HEK293 (cell line): ENCODE measurements at regions not wholly inside any gene's neighbourhood (a gene's known extent, or its start where the extent isn't known, plus 50 kb on each side); places are given as distances from the start of the nearest gene placed in this dataset.

Source experiments
- CTCF ChIA-PET: fragments of 350-600 bp; formaldehyde crosslinking; extraction: SDS; loops from one replicate; lab custom pipeline; 2021; ENCODE audit warnings: antibody characterized with exemption; lab: Yijun Ruan, JAX
- POLR2A ChIA-PET: fragments of 300-600 bp; formaldehyde crosslinking; extraction: SDS; loops from one replicate; lab custom pipeline; 2020; ENCODE audit warnings: antibody characterized with exemption, inconsistent platforms; lab: Yijun Ruan, JAX
- H3K27ac ChIP-seq: fragments of 200-500 bp; sonication (Bioruptor generic); 2 replicates; pipeline ENCODE4 v1.5.1; 2014; ENCODE audit warnings: low read depth, low read length, control low read depth, inconsistent platforms; ENCODE audit errors: extremely low read depth
- H3K36me3 ChIP-seq, 2 experiments: fragments of 200-500 bp in 1 of 2; sonication (Bioruptor generic) in 1 of 2; 1 replicate in 1 of 2; 2 replicates in 1 of 2; pipeline ENCODE4 v1.5.1; 2014 to 2017; ENCODE audit warnings: inconsistent platforms in 2 of 2, low read length in 2 of 2; ENCODE audit not compliant: control insufficient read depth in 2 of 2, insufficient read depth in 1 of 2
- H3K4me1 ChIP-seq: fragments of 200-500 bp; sonication (Bioruptor generic); 2 replicates; pipeline ENCODE4 v1.5.1; 2014; ENCODE audit warnings: mild to moderate bottlenecking, low read length, inconsistent platforms; ENCODE audit not compliant: control insufficient read depth, insufficient read depth
- H3K4me3 ChIP-seq: 2 replicates; pipeline ENCODE4 v1.5.1; 2011; ENCODE audit warnings: low read depth, mild to moderate bottlenecking, control low read depth, low read length, moderate library complexity
- H3K9me3 ChIP-seq: fragments of 200-500 bp; sonication (Bioruptor generic); 2 replicates; pipeline ENCODE4 v1.5.1; 2014; ENCODE audit warnings: low read depth, low read length, inconsistent platforms; ENCODE audit not compliant: control insufficient read depth, insufficient read depth
- GLIS1 ChIP-seq: fragments of 450-650 bp; formaldehyde crosslinking; IDR thresholded peaks from 2 replicates; pipeline ENCODE4 v1.5.1; 2016; ENCODE audit warnings: missing biosample characterization, missing genetic modification characterization
- KLF1 ChIP-seq: fragments of 450-650 bp; formaldehyde crosslinking; IDR thresholded peaks from 2 replicates; pipeline ENCODE4 v1.5.1; 2016; ENCODE audit warnings: missing biosample characterization, missing genetic modification characterization
- KLF17 ChIP-seq: fragments of 450-650 bp; formaldehyde crosslinking; IDR thresholded peaks from 2 replicates; pipeline ENCODE4 v1.5.1; 2016; ENCODE audit warnings: missing biosample characterization, missing genetic modification characterization
- KLF9 ChIP-seq: fragments of 450-650 bp; formaldehyde crosslinking; IDR thresholded peaks from 2 replicates; pipeline ENCODE4 v1.5.1; 2016; ENCODE audit warnings: missing biosample characterization, missing genetic modification characterization, low read depth
- SETDB1 ChIP-seq: IDR thresholded peaks from one replicate; pipeline ENCODE4 v1.6.1; 2017; ENCODE audit warnings: mild to moderate bottlenecking, low read length, moderate library complexity, mixed read lengths; ENCODE audit not compliant: insufficient read length
- ZBTB1 ChIP-seq: fragments of 450-650 bp; formaldehyde crosslinking; IDR thresholded peaks from 2 replicates; pipeline ENCODE4 v1.5.1; 2016; ENCODE audit warnings: missing biosample characterization, missing genetic modification characterization
- ZNF10 ChIP-seq: fragments of 450-650 bp; formaldehyde crosslinking; IDR thresholded peaks from 2 replicates; pipeline ENCODE4 v1.5.1; 2017; ENCODE audit warnings: missing biosample characterization, missing genetic modification characterization
- ZNF133 ChIP-seq: fragments of 450-650 bp; formaldehyde crosslinking; IDR thresholded peaks from 2 replicates; pipeline ENCODE4 v1.5.1; 2016; ENCODE audit warnings: missing biosample characterization, missing genetic modification characterization
- ZNF239 ChIP-seq: fragments of 450-650 bp; formaldehyde crosslinking; IDR thresholded peaks from 2 replicates; pipeline ENCODE4 v1.5.1; 2016; ENCODE audit warnings: missing biosample characterization, missing genetic modification characterization
- ZNF280C ChIP-seq: fragments of 450-650 bp; formaldehyde crosslinking; IDR thresholded peaks from 2 replicates; pipeline ENCODE4 v1.5.1; 2016; ENCODE audit warnings: missing biosample characterization, missing genetic modification characterization
- ZNF311 ChIP-seq: fragments of 450-650 bp; formaldehyde crosslinking; IDR thresholded peaks from 2 replicates; pipeline ENCODE4 v1.5.1; 2017; ENCODE audit warnings: missing biosample characterization, missing genetic modification characterization, borderline replicate concordance
- ZNF416 ChIP-seq: fragments of 450-650 bp; formaldehyde crosslinking; IDR thresholded peaks from 2 replicates; pipeline ENCODE4 v1.5.1; 2016; ENCODE audit warnings: missing biosample characterization, missing genetic modification characterization
- ZNF501 ChIP-seq: fragments of 450-650 bp; formaldehyde crosslinking; IDR thresholded peaks from 2 replicates; pipeline ENCODE4 v1.5.1; 2016; ENCODE audit warnings: missing biosample characterization, missing genetic modification characterization
- ZNF561 ChIP-seq: fragments of 450-650 bp; IDR thresholded peaks from 2 replicates; pipeline ENCODE4 v1.5.1; 2018; ENCODE audit warnings: missing biosample characterization, missing genetic modification characterization, borderline replicate concordance
- ZNF596 ChIP-seq: fragments of 450-650 bp; IDR thresholded peaks from 2 replicates; pipeline ENCODE4 v1.5.0; 2018; ENCODE audit warnings: missing biosample characterization, mild to moderate bottlenecking, missing genetic modification characterization, moderate library complexity
- ZNF843 ChIP-seq: fragments of 450-650 bp; formaldehyde crosslinking; IDR thresholded peaks from 2 replicates; pipeline ENCODE4 v1.5.1; 2016; ENCODE audit warnings: missing biosample characterization, missing genetic modification characterization
- ZSCAN23 ChIP-seq: fragments of 450-650 bp; formaldehyde crosslinking; IDR thresholded peaks from 2 replicates; pipeline ENCODE4 v1.5.1; 2016; ENCODE audit warnings: missing biosample characterization, missing genetic modification characterization
- ZSCAN30 ChIP-seq: fragments of 450-650 bp; IDR thresholded peaks from 2 replicates; pipeline ENCODE4 v1.5.1; 2018; ENCODE audit warnings: missing biosample characterization, mild to moderate bottlenecking, missing genetic modification characterization, moderate library complexity
- TF ChIP-seq, protein P1 (sequence below): fragments of 450-650 bp; formaldehyde crosslinking; IDR thresholded peaks from 2 replicates; pipeline ENCODE4 v1.5.1; 2016; ENCODE audit warnings: missing biosample characterization, missing genetic modification characterization, borderline replicate concordance

- TF ChIP-seq, protein P1, sequence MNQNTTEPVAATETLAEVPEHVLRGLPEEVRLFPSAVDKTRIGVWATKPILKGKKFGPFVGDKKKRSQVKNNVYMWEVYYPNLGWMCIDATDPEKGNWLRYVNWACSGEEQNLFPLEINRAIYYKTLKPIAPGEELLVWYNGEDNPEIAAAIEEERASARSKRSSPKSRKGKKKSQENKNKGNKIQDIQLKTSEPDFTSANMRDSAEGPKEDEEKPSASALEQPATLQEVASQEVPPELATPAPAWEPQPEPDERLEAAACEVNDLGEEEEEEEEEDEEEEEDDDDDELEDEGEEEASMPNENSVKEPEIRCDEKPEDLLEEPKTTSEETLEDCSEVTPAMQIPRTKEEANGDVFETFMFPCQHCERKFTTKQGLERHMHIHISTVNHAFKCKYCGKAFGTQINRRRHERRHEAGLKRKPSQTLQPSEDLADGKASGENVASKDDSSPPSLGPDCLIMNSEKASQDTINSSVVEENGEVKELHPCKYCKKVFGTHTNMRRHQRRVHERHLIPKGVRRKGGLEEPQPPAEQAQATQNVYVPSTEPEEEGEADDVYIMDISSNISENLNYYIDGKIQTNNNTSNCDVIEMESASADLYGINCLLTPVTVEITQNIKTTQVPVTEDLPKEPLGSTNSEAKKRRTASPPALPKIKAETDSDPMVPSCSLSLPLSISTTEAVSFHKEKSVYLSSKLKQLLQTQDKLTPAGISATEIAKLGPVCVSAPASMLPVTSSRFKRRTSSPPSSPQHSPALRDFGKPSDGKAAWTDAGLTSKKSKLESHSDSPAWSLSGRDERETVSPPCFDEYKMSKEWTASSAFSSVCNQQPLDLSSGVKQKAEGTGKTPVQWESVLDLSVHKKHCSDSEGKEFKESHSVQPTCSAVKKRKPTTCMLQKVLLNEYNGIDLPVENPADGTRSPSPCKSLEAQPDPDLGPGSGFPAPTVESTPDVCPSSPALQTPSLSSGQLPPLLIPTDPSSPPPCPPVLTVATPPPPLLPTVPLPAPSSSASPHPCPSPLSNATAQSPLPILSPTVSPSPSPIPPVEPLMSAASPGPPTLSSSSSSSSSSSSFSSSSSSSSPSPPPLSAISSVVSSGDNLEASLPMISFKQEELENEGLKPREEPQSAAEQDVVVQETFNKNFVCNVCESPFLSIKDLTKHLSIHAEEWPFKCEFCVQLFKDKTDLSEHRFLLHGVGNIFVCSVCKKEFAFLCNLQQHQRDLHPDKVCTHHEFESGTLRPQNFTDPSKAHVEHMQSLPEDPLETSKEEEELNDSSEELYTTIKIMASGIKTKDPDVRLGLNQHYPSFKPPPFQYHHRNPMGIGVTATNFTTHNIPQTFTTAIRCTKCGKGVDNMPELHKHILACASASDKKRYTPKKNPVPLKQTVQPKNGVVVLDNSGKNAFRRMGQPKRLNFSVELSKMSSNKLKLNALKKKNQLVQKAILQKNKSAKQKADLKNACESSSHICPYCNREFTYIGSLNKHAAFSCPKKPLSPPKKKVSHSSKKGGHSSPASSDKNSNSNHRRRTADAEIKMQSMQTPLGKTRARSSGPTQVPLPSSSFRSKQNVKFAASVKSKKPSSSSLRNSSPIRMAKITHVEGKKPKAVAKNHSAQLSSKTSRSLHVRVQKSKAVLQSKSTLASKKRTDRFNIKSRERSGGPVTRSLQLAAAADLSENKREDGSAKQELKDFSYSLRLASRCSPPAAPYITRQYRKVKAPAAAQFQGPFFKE (tag by site-specific recombination): no peak
- no peak for TF ChIP-seq KLF17
Measured at GRCh38 chr16:63312346-63312745, 1276.1 kb upstream of the CDH8 start (continued).

- Histone ChIP-seq H3K9me3 (no peaks in the 10 kb centered on the region), H3K4me3 (no peak overlapping the region), H3K36me3 (no peaks in the 10 kb centered on the region), H3K4me1 (no peaks in the 10 kb centered on the region), H3K27ac (no peak overlapping the region)
- TF ChIP-seq ZNF843 (no peak), ZNF280C (tag by site-specific recombination) (no peak), ZNF596 (no peak), ZNF561 (tag by site-specific recombination) (no peak), ZBTB1 (tag by site-specific recombination) (no peak), GLIS1 (tag by site-specific recombination) (no peak), SETDB1 (no peak), ZSCAN23 (tag by site-specific recombination) (no peak), ZNF416 (no peak), KLF9 (tag by site-specific recombination) (no peak), ZNF133 (no peak), ZNF311 (no peak), ZNF239 (no peak), ZSCAN30 (tag by site-specific recombination) (no peak), ZNF10 (tag by site-specific recombination) (no peak), KLF1 (tag by site-specific recombination) (no peak), ZNF501 (no peak)
- POLR2A ChIA-PET: no interaction called here
- CTCF ChIA-PET: no interaction called here
Measured at GRCh38 chr16:63311313-63311712, 1275.1 kb upstream of the CDH8 start.
